Stimulated activated CD8-positive, alpha-beta memory T cell treated with anti-CD3 and anti-CD28 coated beads, Interleukin-4, amount 100 ng/mL, for 4 hours (primary cell): ENCODE measurements at regions not wholly inside any gene's neighbourhood (a gene's known extent, or its start where the extent isn't known, plus 50 kb on each side); places are given as distances from the start of the nearest gene placed in this dataset.

ENCODE experiments used
- DNase-seq, 2 donors: peaks; one replicate each; pipeline ENCODE4 v3.0.0-alpha.2; 2020; ENCODE audit warnings: low read depth in 2 of 2, low spot score in 1 of 2

DNA sequence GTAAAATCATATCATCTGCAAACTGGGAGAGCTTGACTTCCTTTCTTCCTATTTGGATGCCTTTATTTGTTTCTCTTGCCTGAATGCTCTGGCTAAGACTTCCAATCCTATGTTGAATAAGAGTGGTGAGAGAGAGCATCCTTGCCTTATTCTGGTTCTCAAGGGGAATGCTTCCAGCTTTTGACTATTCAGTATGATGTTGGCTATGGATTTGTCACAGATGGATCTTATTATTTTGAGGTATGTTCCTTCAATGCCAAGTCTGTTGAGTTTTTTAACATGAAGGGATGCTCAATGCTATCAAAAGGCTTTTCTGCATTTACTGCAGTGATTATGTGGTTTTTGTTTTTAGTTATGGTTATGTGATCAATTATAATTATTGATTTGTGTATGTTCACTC is 2144.6 kb upstream of the TENM3 start:
- no peak for DNase-seq

DNA sequence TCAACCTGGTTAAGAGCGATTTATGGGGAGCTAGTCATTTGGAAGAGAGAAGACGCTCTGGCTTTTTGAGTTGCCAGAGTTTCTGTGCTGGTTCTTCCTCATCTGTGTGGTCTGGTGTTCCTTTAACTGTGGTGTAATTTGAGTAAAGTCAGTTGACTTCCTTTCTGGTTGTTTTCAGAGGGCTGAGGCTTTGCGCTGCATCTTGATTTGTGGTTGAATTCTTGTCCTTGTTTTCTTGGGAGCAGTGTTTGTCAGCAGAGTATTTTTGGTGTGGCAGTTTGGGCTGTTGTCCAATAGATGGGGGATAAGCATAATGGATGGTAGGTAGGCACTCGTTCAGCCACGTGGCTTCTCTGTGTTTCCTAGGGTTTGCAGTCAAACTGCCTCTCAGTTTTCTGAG is 2143.2 kb upstream of the TENM3 start:
- DNase-seq, result no peak

DNA sequence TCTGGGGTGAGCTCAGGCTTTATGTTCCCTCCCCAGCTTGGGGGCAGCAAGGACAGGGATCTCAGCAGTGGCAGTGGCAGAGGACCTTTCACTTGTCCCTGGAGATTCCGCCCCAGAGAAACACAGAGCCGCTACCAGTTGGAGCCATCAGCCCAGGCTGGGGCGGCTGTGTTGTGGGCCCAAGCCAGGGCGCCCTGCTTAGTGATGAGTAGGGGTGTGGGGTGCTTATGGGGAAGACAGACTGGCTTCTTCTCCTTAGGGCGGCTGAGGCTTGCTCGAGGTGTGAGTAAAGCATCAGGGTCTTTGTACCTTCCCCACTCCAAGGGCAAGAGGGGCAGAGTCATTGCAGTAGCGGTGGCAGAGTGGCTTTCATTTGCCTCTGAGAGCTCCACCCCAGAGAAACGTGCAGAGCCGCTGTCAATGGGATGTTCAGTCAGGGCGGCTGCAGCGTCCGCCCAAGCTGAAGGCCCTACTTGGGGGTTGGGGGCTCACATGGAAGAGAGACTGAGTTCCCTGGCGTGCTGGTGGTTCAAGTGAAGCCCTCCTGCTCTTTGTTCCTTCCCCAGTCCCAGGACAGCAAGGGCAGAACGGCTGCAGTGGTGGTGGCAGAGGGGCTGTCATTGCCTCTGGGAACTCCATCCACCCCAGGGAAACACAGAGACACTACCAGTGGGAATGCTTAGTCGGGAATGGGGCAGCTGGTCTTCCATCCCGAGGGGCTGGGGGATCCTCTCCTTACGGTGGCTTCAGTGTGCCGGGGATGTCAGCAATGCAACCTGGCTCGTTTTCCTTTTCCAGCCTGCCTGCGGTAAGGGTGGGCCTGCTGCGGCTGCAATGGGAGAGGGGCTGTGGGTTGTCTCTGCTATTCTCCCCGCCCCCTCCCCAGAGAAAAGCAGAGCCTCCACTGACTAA is 2142.5 kb upstream of the TENM3 start:
- no peak for DNase-seq

DNA sequence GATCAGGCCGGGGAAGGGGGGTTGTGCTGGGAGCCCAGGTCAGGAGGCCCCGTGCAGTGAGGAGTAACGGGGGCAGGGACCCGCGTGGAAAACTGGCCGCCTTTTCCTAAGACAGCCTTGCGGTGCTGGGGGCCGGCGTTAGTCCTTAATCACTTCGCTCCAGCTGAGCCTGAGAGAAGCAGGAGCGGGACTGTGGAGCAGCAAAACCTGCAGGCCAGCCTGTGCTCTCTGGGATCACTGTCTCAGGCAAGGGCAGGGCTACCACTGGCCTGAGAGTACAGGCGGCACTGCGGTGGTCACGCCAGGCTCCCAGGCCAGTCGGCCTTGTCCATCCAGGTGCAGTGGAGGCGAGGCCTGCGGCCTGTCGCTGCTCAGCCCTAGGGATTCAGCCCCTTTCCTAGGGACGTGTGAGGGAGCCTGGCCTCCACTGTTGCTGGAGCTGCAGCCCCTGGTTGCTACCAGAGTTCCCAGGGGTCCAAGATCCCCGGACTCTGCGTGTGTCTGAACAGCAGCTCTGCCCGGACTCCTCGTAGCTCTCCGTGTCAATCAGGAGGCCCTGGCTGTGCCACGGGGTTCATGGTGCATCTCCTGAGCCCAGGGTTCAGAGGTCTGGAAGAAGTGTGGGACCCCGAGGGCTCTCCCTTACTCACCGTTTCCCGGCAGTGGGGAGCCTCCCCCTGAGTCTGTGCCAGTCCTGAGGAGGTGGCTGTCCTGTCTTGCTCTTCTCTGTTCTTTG is 2141.7 kb upstream of the TENM3 start:
- no peak for DNase-seq

DNA sequence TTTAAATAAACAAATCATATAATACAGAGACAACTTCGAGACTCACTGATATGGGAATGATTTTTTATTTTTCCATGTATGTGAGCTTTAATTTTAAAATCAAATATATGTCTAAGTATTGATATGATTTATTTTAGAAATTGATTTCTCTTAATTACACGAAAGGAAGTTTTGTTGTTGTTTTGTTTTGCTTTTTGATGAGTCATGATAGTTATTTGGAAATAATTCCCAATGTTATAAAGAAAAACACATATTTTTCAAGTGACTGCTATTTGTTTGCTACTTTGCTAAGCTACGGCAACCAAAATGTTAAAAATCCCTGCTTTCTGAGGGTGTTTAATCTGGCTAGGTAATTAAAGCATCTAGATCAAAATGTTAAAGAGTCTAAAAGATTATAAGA is 2139.4 kb upstream of the TENM3 start:
- no peak for DNase-seq

DNA sequence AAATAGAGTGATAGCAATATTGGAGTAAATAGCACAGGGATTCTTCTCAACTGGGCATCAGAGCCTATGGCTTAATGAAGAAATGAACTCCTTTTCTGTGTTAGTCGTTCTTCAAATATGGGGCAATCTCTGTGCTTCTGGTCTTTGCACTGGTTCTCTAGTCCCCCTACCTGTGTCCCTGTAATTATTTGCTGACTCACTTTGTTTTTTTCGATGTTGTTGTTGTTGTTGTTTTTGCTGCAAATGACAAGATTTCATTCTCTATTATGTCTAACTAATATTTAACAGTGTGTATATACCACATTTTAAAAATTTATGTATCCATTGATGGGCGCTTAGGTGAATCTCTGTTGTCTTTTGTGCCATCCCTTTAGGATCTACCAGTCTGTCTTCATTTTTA is 2137.8 kb upstream of the TENM3 start:
- no peak for DNase-seq

DNA sequence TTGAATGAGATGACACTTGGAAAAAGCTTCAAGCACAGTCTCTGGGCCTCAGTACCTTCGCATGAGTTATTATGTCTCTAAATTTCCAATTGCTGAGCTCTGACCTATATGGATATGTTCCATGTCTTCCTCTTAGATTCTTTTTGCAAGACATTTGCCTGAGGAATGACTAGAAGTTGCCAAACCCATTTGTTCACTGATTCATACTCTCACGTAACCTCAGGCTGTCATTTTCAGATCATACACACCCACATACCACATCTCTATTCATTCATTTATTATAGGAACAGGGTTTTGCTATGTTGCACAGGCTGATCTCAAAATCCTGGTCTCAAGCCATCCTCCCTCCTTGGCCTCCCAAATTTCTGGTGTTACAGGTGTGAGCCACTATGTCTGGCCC is 2137.1 kb upstream of the TENM3 start:
- DNase-seq, result no peak

DNA sequence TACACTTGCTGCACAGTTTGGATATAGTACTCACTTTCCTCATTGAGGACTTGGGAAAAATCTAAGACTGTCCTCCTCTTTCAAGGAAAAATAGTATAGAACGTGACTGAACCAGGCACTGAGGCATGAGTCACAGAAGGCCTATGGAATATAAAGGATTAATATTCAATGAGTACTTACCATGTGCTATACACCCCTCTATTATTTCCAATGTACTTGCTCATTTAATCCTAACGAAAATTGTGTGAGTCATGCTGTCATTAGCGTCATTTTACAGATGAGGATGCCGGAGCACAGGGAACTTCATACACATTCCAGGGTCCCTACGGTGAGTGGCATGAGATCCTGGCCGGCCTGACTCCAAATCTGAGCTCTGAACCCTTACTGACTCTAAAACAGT is 2136.2 kb upstream of the TENM3 start:
- DNase-seq, result no peak

DNA sequence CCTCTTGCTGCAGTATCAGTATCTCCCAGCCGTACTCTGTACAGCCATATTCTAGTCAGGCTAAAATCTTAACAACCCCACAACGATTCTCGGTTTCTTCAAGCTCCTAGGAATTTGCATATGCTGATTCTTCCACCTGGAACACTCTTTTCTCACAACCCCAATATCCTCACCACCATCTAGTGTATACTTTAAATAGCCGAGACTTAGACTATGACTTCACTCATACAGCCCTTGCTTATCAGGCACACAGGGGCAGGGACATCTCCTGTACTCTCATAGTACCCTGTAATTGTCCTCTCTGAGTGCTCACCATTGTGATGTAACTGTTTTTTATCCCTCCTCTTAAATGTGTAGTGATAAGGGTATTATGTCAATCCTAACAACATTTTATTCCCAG is 2126.4 kb upstream of the TENM3 start:
- DNase-seq, result no peak

DNA sequence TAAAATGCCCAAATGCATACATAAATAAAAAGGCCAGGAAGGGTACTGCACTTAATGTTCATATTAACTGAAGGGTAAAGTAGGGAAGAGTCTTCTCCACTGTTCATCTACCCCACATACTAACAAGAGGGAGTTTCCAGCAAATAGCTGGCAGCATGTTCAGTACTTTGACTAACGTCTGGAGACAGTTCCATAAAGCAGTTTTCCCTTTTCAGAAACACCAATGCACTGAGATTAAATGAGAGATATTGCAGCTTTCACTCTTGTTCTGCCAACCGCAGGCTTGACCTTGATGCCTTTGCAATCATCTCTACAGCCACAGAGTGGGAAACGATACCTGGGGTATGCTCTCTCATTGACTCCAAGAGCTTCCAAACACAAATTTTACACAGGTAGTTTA is 2123.1 kb upstream of the TENM3 start:
- DNase-seq, result no peak

DNA sequence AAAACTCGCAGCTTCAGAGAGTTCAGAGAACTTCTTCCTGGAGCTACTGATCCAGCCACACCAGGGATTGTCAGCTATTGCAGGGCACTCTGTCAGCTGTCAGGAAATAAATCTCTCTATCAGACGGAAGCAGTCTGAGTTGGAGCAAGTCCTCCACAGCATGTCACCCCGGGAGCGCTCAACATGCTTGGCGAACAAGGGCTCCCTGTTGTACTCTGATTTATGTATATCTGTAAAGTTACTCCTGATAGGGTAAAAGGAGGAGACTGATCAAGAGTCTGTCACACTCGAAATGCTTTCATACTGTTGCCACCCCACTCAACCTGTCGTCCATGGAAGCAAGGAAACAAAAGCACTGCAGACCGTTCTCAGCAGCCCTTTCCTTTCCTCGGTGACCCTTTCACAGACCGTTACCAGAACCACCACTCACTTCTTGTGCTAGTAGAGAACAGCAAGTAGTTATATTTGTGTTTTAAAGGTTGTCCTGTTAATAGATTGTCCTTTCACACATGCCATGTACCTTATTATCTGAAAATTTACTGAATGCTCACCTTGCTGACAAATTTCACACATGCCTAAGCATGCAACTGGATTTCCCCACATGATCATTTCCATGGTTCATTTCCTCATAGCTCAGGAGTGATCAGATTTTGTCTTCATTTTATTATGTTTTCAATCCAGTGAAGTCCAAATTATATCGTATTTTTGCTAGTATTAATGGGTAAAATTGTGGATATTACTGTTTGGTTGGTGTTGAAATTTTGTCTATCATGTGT is 2108.9 kb upstream of the TENM3 start:
- DNase-seq, result no peak

DNA sequence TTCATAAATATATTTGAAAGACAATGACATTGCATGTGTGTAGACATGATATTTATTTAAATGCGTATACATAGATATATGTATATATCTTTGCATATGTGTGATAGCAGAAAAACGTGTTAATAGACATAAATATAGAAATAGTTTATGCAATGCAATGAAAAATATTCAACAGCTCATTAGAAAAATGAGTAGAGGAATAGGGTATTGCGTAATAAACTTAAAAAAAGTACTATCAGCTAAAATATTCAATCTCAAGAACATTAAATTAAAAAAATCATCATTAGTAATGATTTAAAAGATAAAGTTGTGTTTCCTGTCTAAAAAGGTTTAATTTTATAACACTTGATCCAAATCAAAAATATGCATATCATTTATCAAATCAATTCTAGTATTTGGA is 2101.5 kb upstream of the TENM3 start:
- DNase-seq, result no peak

DNA sequence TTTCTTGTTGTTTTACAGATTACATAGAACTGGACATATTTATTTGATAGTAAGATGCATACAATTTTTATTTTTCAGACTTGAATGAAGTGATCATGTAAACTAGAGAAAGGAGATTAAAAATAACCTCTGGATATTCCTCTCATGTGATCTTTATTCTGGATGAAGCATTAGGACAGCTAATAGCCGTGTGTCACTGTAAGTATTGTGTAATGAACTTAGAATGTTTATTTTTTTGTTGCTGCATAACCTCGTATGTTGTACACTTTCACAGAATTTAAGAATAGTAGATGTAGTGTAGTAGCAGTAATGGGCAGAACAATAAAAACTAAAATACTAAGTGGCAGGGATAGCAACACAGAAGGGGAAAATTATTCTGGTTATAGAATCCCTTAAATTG is 2094.5 kb upstream of the TENM3 start:
- DNase-seq, result no peak

DNA sequence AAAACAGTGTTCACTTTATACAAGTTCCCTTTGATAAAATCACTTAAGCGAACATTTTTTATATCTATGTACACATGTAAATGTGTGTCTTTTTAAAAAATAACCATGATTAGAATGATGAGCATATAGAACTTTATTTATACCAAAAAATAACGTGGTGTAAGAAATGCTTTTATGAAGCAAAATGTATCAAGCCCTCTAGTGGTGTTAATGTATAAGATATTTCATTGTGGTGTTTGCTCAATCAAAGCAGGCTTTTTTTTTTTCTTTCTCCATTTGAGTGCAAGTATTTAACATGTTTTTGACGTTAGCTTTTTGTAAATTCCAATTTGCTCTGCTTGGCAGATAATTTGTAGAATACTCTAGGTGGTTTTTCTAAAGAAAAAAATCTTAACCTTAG is 2092.4 kb upstream of the TENM3 start:
- DNase-seq, result no peak

DNA sequence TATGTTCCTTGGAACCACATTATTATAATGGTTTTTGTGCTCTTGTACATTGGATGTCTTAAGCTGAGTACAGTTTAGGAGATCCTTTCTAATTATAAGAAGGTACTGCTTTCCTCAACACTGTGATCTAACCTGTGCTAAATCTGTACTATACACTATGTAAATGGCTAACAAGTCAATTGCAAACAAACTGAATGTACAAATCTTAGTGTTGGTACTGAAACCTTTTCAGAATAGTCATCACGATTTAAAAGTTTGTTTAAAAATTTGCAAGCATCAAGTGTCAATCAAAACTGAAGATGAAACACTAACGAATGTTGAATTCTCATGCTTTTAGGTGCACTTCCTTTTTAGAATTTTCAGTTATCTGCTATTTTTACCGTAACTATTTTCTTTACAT is 2090.4 kb upstream of the TENM3 start:
- no peak for DNase-seq

DNA sequence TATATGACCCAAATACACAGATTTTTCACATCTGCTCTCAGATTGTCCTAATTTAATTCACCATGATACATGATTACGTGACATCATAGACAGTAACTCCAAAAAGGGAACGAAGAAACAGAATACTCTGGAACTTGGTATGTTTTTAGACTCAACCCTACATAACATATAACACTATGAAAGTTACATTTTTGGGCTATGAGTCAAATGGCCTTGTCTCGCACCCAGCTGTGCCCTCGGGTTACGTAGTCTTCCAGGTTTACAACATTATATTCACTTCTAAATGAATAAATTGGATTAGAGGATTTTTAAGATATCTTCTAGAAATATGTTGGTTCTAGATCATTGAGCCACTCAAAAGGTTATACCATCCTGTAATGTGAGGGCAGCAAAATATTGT is 2089.6 kb upstream of the TENM3 start:
- no peak for DNase-seq

DNA sequence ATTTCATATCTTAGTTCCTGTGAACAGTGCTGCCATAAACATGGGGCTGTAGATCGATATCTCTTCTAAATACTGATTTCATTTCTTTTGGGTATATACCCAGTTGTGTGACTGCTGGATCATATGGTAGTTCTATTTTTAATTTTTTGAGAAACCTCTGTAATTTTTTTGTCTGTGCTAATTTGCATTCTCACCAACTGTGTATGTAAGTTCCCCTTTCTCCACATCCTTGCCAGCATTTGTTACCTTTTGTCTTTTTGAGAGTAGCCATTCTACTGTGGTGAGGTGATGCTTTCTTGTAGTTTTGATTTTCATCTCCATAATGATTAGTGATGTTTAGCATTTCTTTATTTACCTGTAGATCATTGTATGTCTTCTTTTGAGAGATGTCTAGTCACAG is 2086.5 kb upstream of the TENM3 start:
- no peak for DNase-seq

DNA sequence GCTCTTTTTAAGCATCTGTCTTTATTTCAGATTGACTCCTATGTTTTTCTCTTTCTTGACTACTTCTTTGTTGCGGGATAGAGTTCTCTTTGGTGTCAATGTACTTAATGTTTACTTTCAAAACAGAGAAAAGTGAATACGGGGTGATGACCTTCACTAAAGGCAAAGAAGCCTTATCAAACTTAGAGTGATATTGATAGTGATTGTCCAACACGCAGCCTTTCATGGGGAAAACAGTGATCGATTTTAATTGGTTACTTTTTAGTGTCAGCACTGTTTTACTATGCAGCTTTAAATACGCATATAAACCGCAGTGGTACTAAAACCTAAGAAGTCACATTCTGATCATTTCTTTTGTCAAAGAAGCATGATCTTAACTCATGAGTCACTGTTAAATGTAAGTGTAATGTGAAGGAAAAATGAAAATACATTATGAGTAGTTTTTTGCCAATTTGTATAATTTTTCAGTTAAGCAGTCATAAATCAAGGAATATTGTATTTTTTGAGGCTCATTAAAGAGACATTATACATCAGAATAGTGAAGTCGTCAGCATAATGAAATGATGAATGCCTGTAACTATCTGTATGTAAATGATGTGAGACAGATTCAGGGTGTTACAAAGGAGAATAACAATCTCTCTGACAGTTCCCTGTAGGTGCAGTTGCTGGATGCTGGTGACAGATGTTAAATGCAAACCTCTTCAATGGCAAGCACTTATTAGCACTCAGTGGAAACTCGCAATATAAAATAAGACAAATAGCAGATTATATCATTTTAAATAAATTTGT is 2082.8 kb upstream of the TENM3 start:
- DNase-seq, result no peak

DNA sequence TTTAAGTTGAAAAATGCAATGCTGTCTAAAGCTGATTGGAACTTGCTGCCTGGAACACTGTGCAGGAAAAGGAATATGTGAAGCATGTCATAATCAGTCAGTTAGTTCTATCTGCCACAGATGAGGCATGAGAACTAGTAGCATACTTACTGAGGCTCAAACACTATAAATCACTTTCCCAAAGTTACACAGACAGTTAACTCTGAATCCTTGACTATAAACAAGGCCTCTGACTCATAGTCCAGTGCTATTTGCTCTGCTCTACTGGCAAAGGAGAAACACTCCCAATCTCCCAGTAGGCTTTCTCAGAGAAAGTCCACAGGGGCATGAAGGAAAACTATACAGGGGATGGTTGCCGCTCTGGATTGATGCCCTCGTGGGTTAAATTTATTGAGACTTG is 2078.4 kb upstream of the TENM3 start:
- no peak for DNase-seq

DNA sequence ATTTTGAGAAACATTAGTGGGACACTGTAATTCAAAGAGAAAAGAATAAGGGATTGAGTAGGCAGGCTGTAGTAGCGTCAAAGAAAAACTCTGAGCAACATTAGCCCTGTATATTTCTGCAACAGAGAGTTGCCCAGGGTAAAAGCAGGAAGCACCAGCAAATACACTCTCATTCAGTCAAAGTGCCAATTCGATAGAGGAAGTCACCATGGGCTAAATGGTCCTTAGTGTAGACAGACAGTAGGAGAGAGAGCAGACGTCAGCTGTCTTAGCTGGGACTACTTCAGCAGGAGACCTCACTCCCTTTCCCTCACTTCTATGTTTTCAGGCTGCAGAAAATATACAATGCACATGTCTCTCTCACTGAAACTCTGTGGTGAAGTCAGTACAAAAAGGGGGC is 2073.8 kb upstream of the TENM3 start:
- DNase-seq, result no peak

DNA sequence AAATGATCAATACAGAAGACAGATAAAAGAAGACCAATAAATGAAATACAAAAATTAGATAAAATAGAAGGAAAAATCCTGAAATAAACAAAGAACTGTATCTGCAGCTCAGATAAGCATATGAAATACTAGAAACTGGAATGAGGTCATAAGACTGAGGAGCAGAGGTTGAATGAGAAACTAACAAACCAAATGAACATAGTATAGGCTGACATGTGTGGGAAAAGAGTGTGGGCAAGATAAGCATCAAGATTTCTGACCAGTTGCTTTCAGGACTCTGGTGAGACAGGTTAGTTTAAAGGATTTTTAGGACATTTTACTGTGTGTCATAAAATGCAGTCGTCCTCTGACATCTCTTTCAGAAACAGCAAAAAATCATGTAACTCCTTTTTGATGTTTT is 2073.2 kb upstream of the TENM3 start:
- DNase-seq, result no peak
